K562 (cell line): ENCODE measurements at regions not wholly inside any gene's neighbourhood (a gene's known extent, or its start where the extent isn't known, plus 50 kb on each side); places are given as distances from the start of the nearest gene placed in this dataset.

ENCODE experiments used
- E2F1 ChIP-seq: sonication (generic); formaldehyde crosslinking; IDR thresholded peaks from 2 replicates; pipeline ENCODE4 v1.8.1; 2023; ENCODE audit warnings: mild to moderate bottlenecking, missing genetic modification reagents, moderate library complexity
- FOXP1 ChIP-seq: sonication (generic); formaldehyde crosslinking; IDR thresholded peaks from 2 replicates; pipeline ENCODE4 v1.8.0; 2022; ENCODE audit warnings: mild to moderate bottlenecking, missing genetic modification reagents
- IRF2 ChIP-seq: sonication (generic); formaldehyde crosslinking; IDR thresholded peaks from 2 replicates; pipeline ENCODE4 v1.8.1; 2022; ENCODE audit warnings: mild to moderate bottlenecking, missing genetic modification reagents
- SFPQ ChIP-seq: fragments of 200-400 bp; formaldehyde crosslinking; IDR thresholded peaks from 2 replicates; pipeline ENCODE4 v1.6.1; 2017; ENCODE audit warnings: mild to moderate bottlenecking, low read depth, low read length, moderate library complexity
- SUPT5H ChIP-seq: fragments of 450-650 bp; IDR thresholded peaks from 2 replicates; pipeline ENCODE4 v1.6.1; 2016
- TAL1 ChIP-seq: fragments of 450-650 bp; IDR thresholded peaks from 2 replicates; pipeline ENCODE4 v1.6.1; 2016; ENCODE audit warnings: mild to moderate bottlenecking
- ZNF764 ChIP-seq: fragments of 250-450 bp; sonication (Bioruptor Pico); IDR thresholded peaks from 2 replicates; pipeline ENCODE4 v1.4.0; 2020; ENCODE audit warnings: low read depth, mild to moderate bottlenecking, moderate library complexity
- ZNF785 ChIP-seq: fragments of 250-450 bp; sonication (Bioruptor Pico); IDR thresholded peaks from 2 replicates; pipeline ENCODE4 v1.4.0; 2020; ENCODE audit warnings: mild to moderate bottlenecking
- TF ChIP-seq, protein P1 (sequence below): fragments of 450-650 bp; IDR thresholded peaks from 2 replicates; pipeline ENCODE4 v1.6.1; 2016; ENCODE audit warnings: mild to moderate bottlenecking, moderate library complexity
- TF ChIP-seq, protein P2 (sequence below): fragments of 450-650 bp; IDR thresholded peaks from 2 replicates; pipeline ENCODE4 v1.6.1; 2014; ENCODE audit warnings: low read depth, mild to moderate bottlenecking, moderate library complexity, borderline replicate concordance
- TF ChIP-seq, protein P3 (sequence below): sonication (generic); formaldehyde crosslinking; IDR thresholded peaks from 2 replicates; pipeline ENCODE4 v1.8.1; 2023; ENCODE audit warnings: mild to moderate bottlenecking, missing genetic modification reagents

DNA sequence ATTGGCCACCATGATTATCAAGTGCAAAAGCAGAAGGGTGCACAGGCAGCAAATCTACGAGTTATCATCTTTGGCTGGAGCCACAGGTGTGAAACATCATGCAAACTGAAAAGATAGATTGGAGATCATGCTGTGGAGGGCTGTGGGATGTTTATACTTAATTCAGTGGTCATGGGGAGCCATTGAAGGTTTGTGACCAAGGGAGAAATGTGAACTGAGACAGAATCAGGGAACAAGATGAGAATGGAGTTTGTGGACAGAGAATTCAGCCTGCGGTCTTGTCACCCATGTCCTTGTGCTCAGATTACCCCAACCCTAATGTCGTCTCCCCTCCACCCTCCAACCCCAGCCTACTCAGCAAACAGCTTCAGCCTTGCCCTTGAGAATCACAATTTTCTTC, 62.9 kb upstream of the ACAN start (continued):
- TF ChIP-seq, protein P1, sequence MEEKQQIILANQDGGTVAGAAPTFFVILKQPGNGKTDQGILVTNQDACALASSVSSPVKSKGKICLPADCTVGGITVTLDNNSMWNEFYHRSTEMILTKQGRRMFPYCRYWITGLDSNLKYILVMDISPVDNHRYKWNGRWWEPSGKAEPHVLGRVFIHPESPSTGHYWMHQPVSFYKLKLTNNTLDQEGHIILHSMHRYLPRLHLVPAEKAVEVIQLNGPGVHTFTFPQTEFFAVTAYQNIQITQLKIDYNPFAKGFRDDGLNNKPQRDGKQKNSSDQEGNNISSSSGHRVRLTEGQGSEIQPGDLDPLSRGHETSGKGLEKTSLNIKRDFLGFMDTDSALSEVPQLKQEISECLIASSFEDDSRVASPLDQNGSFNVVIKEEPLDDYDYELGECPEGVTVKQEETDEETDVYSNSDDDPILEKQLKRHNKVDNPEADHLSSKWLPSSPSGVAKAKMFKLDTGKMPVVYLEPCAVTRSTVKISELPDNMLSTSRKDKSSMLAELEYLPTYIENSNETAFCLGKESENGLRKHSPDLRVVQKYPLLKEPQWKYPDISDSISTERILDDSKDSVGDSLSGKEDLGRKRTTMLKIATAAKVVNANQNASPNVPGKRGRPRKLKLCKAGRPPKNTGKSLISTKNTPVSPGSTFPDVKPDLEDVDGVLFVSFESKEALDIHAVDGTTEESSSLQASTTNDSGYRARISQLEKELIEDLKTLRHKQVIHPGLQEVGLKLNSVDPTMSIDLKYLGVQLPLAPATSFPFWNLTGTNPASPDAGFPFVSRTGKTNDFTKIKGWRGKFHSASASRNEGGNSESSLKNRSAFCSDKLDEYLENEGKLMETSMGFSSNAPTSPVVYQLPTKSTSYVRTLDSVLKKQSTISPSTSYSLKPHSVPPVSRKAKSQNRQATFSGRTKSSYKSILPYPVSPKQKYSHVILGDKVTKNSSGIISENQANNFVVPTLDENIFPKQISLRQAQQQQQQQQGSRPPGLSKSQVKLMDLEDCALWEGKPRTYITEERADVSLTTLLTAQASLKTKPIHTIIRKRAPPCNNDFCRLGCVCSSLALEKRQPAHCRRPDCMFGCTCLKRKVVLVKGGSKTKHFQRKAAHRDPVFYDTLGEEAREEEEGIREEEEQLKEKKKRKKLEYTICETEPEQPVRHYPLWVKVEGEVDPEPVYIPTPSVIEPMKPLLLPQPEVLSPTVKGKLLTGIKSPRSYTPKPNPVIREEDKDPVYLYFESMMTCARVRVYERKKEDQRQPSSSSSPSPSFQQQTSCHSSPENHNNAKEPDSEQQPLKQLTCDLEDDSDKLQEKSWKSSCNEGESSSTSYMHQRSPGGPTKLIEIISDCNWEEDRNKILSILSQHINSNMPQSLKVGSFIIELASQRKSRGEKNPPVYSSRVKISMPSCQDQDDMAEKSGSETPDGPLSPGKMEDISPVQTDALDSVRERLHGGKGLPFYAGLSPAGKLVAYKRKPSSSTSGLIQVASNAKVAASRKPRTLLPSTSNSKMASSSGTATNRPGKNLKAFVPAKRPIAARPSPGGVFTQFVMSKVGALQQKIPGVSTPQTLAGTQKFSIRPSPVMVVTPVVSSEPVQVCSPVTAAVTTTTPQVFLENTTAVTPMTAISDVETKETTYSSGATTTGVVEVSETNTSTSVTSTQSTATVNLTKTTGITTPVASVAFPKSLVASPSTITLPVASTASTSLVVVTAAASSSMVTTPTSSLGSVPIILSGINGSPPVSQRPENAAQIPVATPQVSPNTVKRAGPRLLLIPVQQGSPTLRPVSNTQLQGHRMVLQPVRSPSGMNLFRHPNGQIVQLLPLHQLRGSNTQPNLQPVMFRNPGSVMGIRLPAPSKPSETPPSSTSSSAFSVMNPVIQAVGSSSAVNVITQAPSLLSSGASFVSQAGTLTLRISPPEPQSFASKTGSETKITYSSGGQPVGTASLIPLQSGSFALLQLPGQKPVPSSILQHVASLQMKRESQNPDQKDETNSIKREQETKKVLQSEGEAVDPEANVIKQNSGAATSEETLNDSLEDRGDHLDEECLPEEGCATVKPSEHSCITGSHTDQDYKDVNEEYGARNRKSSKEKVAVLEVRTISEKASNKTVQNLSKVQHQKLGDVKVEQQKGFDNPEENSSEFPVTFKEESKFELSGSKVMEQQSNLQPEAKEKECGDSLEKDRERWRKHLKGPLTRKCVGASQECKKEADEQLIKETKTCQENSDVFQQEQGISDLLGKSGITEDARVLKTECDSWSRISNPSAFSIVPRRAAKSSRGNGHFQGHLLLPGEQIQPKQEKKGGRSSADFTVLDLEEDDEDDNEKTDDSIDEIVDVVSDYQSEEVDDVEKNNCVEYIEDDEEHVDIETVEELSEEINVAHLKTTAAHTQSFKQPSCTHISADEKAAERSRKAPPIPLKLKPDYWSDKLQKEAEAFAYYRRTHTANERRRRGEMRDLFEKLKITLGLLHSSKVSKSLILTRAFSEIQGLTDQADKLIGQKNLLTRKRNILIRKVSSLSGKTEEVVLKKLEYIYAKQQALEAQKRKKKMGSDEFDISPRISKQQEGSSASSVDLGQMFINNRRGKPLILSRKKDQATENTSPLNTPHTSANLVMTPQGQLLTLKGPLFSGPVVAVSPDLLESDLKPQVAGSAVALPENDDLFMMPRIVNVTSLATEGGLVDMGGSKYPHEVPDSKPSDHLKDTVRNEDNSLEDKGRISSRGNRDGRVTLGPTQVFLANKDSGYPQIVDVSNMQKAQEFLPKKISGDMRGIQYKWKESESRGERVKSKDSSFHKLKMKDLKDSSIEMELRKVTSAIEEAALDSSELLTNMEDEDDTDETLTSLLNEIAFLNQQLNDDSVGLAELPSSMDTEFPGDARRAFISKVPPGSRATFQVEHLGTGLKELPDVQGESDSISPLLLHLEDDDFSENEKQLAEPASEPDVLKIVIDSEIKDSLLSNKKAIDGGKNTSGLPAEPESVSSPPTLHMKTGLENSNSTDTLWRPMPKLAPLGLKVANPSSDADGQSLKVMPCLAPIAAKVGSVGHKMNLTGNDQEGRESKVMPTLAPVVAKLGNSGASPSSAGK, result no peak
- TF ChIP-seq, protein P2, sequence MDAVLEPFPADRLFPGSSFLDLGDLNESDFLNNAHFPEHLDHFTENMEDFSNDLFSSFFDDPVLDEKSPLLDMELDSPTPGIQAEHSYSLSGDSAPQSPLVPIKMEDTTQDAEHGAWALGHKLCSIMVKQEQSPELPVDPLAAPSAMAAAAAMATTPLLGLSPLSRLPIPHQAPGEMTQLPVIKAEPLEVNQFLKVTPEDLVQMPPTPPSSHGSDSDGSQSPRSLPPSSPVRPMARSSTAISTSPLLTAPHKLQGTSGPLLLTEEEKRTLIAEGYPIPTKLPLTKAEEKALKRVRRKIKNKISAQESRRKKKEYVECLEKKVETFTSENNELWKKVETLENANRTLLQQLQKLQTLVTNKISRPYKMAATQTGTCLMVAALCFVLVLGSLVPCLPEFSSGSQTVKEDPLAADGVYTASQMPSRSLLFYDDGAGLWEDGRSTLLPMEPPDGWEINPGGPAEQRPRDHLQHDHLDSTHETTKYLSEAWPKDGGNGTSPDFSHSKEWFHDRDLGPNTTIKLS, result no peak
- no peak for TF ChIP-seq TAL1
- no peak for TF ChIP-seq E2F1 (CRISPR knock-in tag)
- TF ChIP-seq ZNF785 (CRISPR knock-in tag), result no peak
- TF ChIP-seq FOXP1 (CRISPR knock-in tag), result no peak
- no peak for TF ChIP-seq IRF2
- no peak for TF ChIP-seq ZNF764 (CRISPR knock-in tag)
- no peak for TF ChIP-seq SUPT5H
- no peak for TF ChIP-seq SFPQ
- TF ChIP-seq, protein P3, sequence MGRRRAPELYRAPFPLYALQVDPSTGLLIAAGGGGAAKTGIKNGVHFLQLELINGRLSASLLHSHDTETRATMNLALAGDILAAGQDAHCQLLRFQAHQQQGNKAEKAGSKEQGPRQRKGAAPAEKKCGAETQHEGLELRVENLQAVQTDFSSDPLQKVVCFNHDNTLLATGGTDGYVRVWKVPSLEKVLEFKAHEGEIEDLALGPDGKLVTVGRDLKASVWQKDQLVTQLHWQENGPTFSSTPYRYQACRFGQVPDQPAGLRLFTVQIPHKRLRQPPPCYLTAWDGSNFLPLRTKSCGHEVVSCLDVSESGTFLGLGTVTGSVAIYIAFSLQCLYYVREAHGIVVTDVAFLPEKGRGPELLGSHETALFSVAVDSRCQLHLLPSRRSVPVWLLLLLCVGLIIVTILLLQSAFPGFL (CRISPR knock-in tag), result no peak
- TF ChIP-seq, all 486 proteins: peak for 0
